ENCODE measurements at regions not wholly inside any gene's neighbourhood (a gene's known extent, or its start where the extent isn't known, plus 50 kb on each side); places are given as distances from the start of the nearest gene placed in this dataset.
"Not testable (repeated sequence)": the region's sequence is repeated elsewhere in the genome, so short reads cannot be mapped to it uniquely, and the experiment has no call there.

- Mint-ChIP-seq H3K4me3 (no peak overlapping the region), H3K9me3 (no peaks in the 10 kb centered on the region), H3K27me3 (peaks cover 16% of the 10 kb centered on the region), H3K27ac (no peak overlapping the region), H3K36me3 (ENCODE audit: low read depth) (no peaks in the 10 kb centered on the region), H3K4me1 (peaks cover 6% of the 10 kb centered on the region)
- ChIA-PET POLR2A (no interaction called here), CTCF (no interaction called here)
- DNase-seq = no peak
Observed at GRCh38 chr22:44638971-44639760, 62.8 kb upstream of the PRR5 start.

- H3K27ac Mint-ChIP-seq; H3K9me3 Mint-ChIP-seq; H3K27me3 Mint-ChIP-seq; POLR2A ChIA-PET; H3K4me1 Mint-ChIP-seq; H3K36me3 Mint-ChIP-seq (ENCODE audit: low read depth); DNase-seq; H3K4me3 Mint-ChIP-seq: not testable (repeated sequence)
- CTCF ChIA-PET = interaction anchor here (0.6 to 2.5 kb wide), 2 partner anchors 47 to 187 kb away, joined by 3 to 5 read pairs; no protein-coding TSS in a partner anchor
Observed at GRCh38 chr22:44636502-44637206, 65.3 kb upstream of the PRR5 start.

DNA sequence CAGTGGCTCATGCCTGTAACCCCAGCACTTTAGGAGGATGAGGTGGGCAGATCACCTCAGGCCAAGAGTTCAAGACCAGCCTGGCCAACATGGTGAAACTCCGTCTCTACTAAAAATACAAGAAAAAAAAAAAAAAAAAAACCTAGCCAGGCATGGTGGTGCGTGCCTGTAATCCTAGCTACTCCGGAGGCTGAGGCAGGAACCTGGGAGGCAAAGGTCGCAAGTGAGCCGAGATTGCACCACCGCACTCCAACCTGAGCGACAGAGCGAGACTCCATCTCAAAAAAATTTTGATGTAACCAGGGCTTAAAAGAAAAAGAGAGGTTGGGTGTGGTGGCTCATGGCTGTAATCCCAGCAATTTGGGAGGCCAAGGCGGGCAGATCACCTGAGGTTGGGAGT, 66.4 kb upstream of the PRR5 start:
- not testable (repeated sequence) for H3K27me3 Mint-ChIP-seq; H3K27ac Mint-ChIP-seq; H3K4me1 Mint-ChIP-seq; DNase-seq; H3K9me3 Mint-ChIP-seq; H3K4me3 Mint-ChIP-seq; H3K36me3 Mint-ChIP-seq (ENCODE audit: low read depth)
- ChIA-PET POLR2A (interaction anchor here (0.6 to 1.2 kb wide), 2 partner anchors 33 to 673 kb away, joined by 3 read pairs; no protein-coding TSS in a partner anchor), CTCF (interaction anchor here (2.5 kb wide), 1 partner anchor 49 kb away, joined by 5 read pairs; no protein-coding TSS in a partner anchor)

GRCh38 chr22:44634426-44635321, 67.3 kb upstream of the PRR5 start:
- POLR2A ChIA-PET = interaction anchor here (1.2 kb wide), 1 partner anchor 34 kb away, joined by 3 read pairs; no protein-coding TSS in a partner anchor
- Mint-ChIP-seq H3K36me3 (ENCODE audit: low read depth) (no peaks in the 10 kb centered on the region), H3K4me1 (peaks cover 6% of the 10 kb centered on the region), H3K27me3 (peaks cover 3% of the 10 kb centered on the region), H3K4me3 (no peak overlapping the region), H3K9me3 (peaks cover 5% of the 10 kb centered on the region), H3K27ac (no peak overlapping the region)
- DNase-seq = no peak
- CTCF ChIA-PET = interaction anchor here (2.5 kb wide), 1 partner anchor 49 kb away, joined by 5 read pairs; no protein-coding TSS in a partner anchor

- H3K9me3 Mint-ChIP-seq = peaks cover 5% of the 10 kb centered on the region
- POLR2A ChIA-PET = no interaction called here
- CTCF ChIA-PET = no interaction called here
Observed at GRCh38 chr22:44633647-44634046, 68.4 kb upstream of the PRR5 start.

GRCh38 chr22:44632541-44633396, 69.2 kb upstream of the PRR5 start:
- Mint-ChIP-seq H3K27ac (no peak overlapping the region), H3K27me3 (peaks cover 3% of the 10 kb centered on the region), H3K36me3 (ENCODE audit: low read depth) (no peaks in the 10 kb centered on the region), H3K9me3 (peaks cover 5% of the 10 kb centered on the region), H3K4me3 (no peak overlapping the region), H3K4me1 (peaks cover 6% of the 10 kb centered on the region)
- ChIA-PET CTCF (no interaction called here), POLR2A (no interaction called here)
- peak; percentile 47 for DNase-seq

More at GRCh38 chr22:44633647-44634046, 68.4 kb upstream of the PRR5 start:
- Mint-ChIP-seq H3K27ac (no peak overlapping the region), H3K36me3 (ENCODE audit: low read depth) (no peaks in the 10 kb centered on the region), H3K27me3 (peaks cover 3% of the 10 kb centered on the region), H3K4me1 (peaks cover 6% of the 10 kb centered on the region), H3K4me3 (no peak overlapping the region)
- DNase-seq = no peak

- Mint-ChIP-seq H3K36me3 (ENCODE audit: low read depth) (no peaks in the 10 kb centered on the region), H3K4me3 (no peak overlapping the region), H3K9me3 (peaks cover 5% of the 10 kb centered on the region), H3K27ac (no peak overlapping the region), H3K27me3 (peaks cover 2% of the 10 kb centered on the region), H3K4me1 (peaks cover 8% of the 10 kb centered on the region)
- POLR2A ChIA-PET = no interaction called here
- no peak for DNase-seq
- CTCF ChIA-PET = interaction anchor here (1.0 to 1.3 kb wide), 3 partner anchors 53 to 67 kb away, joined by 3 read pairs; no protein-coding TSS in a partner anchor
Observed at GRCh38 chr22:44630826-44631225, 71.2 kb upstream of the PRR5 start.

DNA sequence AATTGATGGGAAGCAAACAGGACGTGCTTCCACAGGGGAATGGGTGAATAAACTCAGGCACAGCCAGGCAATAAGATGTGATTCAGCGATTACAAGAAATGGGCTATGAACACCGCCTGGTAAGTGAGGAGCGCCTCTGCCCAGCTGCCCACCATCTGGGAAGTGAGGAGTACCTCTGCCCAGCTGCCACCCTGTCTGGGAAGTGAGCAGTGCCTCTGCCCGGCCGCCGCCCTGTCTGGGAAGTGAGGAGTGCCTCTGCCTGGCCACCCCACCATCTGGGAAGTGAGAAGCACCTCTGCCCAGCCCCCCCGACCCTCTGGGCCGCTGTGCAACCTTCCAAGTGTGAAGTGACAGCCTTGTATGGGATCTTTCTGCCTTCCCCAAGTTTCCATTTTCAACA, 73.2 kb upstream of the PRR5 start:
- H3K4me3 Mint-ChIP-seq = no peak overlapping the region
- peaks cover 5% of the 10 kb centered on the region for H3K9me3 Mint-ChIP-seq
- H3K36me3 Mint-ChIP-seq (ENCODE audit: low read depth) = no peaks in the 10 kb centered on the region
- ChIA-PET CTCF (interaction anchor here (2.8 kb wide), 1 partner anchor 55 kb away, joined by 20 read pairs; no protein-coding TSS in a partner anchor), POLR2A (no interaction called here)
- H3K4me1 Mint-ChIP-seq = peaks cover 2% of the 10 kb centered on the region
- no peak overlapping the region for H3K27ac Mint-ChIP-seq
- peaks cover 2% of the 10 kb centered on the region for H3K27me3 Mint-ChIP-seq
- DNase-seq = no peak

GRCh38 chr22:44628273-44628672, 73.7 kb upstream of the PRR5 start:
- Mint-ChIP-seq H3K27ac (no peak overlapping the region), H3K4me1 (peaks cover 2% of the 10 kb centered on the region), H3K9me3 (peaks cover 5% of the 10 kb centered on the region), H3K36me3 (ENCODE audit: low read depth) (no peaks in the 10 kb centered on the region), H3K4me3 (no peak overlapping the region), H3K27me3 (peaks cover 2% of the 10 kb centered on the region)
- POLR2A ChIA-PET = no interaction called here
- DNase-seq = no peak
- CTCF ChIA-PET = interaction anchor here (2.0 to 2.8 kb wide), 2 partner anchors 56 to 635 kb away, joined by 9 to 20 read pairs; no protein-coding TSS in a partner anchor

- peaks cover 2% of the 10 kb centered on the region for H3K27me3 Mint-ChIP-seq
- no peak for DNase-seq
- CTCF ChIA-PET = interaction anchor here (0.6 to 2.8 kb wide), 8 partner anchors 14 to 634 kb away, joined by 3 to 20 read pairs (median 7); no protein-coding TSS in a partner anchor
- POLR2A ChIA-PET = no interaction called here
- H3K9me3 Mint-ChIP-seq = peaks cover 5% of the 10 kb centered on the region
- peaks cover 2% of the 10 kb centered on the region for H3K4me1 Mint-ChIP-seq
- H3K4me3 Mint-ChIP-seq = no peak overlapping the region
- H3K27ac Mint-ChIP-seq = no peak overlapping the region
- no peaks in the 10 kb centered on the region for H3K36me3 Mint-ChIP-seq (ENCODE audit: low read depth)
Observed at GRCh38 chr22:44627521-44628139, 74.4 kb upstream of the PRR5 start.

- H3K4me1 Mint-ChIP-seq = peaks cover 5% of the 10 kb centered on the region
- peak; percentile 83 for DNase-seq
- no peaks in the 10 kb centered on the region for H3K36me3 Mint-ChIP-seq (ENCODE audit: low read depth)
- ChIA-PET CTCF (interaction anchor here (0.8 to 2.8 kb wide), 14 partner anchors 16 to 636 kb away, joined by 3 to 20 read pairs (median 4); no protein-coding TSS in a partner anchor), POLR2A (interaction anchor here (0.7 kb wide), 1 partner anchor 633 kb away, joined by 3 read pairs; no protein-coding TSS in a partner anchor)
- no peak overlapping the region for H3K27ac Mint-ChIP-seq
- H3K9me3 Mint-ChIP-seq = peaks cover under 1% of the 10 kb centered on the region
- H3K27me3 Mint-ChIP-seq = peaks cover 2% of the 10 kb centered on the region
- H3K4me3 Mint-ChIP-seq = no peak overlapping the region
Observed at GRCh38 chr22:44625981-44626687, 75.9 kb upstream of the PRR5 start.

All from activated CD4-positive, alpha-beta memory T cell treated with anti-CD3 and anti-CD28 coated beads, Interleukin-2, amount 10 ng/mL, durations not matched to agents 7 days and 5 days (primary cell).